GM23338 (cell line): ENCODE measurements at regions not wholly inside any gene's neighbourhood (a gene's known extent, or its start where the extent isn't known, plus 50 kb on each side); places are given as distances from the start of the nearest gene placed in this dataset.

Experiments
- EZH2 ChIP-seq: fragments of 200-600 bp; sonication (generic); IDR thresholded peaks from one replicate; pipeline ENCODE4 v1.8.0; 2017; ENCODE audit warnings: antibody characterized with exemption, mild to moderate bottlenecking, low read depth; ENCODE audit not compliant: unreplicated experiment
- EZH2phosphoT487 ChIP-seq: fragments of 200-600 bp; sonication (generic); IDR thresholded peaks from one replicate; pipeline ENCODE4 v1.8.1; 2018; ENCODE audit warnings: antibody characterized with exemption; ENCODE audit not compliant: unreplicated experiment
- JUNB ChIP-seq: IDR thresholded peaks from one replicate; pipeline ENCODE4 v1.6.1; 2016; ENCODE audit warnings: antibody characterized with exemption; ENCODE audit not compliant: unreplicated experiment
- POLR2AphosphoS5 ChIP-seq: IDR thresholded peaks from 2 replicates; pipeline ENCODE4 v1.6.1; 2016; ENCODE audit warnings: antibody characterized with exemption, low read depth
- TF ChIP-seq, protein P1 (sequence below), 2 experiments: fragments of 200-600 bp in 1 of 2; sonication (generic) in 1 of 2; conservative IDR thresholded peaks; 2 replicates each; pipeline versions ENCODE4 v1.5.1 to v1.6.1; 2016 to 2017; ENCODE audit warnings: antibody characterized with exemption in 2 of 2, low read depth in 2 of 2, mild to moderate bottlenecking in 2 of 2, moderate library complexity in 1 of 2

GRCh38 chr15:62783303-62783957 is 259.1 kb upstream of the TPM1 start:
- TF ChIP-seq, protein P1, sequence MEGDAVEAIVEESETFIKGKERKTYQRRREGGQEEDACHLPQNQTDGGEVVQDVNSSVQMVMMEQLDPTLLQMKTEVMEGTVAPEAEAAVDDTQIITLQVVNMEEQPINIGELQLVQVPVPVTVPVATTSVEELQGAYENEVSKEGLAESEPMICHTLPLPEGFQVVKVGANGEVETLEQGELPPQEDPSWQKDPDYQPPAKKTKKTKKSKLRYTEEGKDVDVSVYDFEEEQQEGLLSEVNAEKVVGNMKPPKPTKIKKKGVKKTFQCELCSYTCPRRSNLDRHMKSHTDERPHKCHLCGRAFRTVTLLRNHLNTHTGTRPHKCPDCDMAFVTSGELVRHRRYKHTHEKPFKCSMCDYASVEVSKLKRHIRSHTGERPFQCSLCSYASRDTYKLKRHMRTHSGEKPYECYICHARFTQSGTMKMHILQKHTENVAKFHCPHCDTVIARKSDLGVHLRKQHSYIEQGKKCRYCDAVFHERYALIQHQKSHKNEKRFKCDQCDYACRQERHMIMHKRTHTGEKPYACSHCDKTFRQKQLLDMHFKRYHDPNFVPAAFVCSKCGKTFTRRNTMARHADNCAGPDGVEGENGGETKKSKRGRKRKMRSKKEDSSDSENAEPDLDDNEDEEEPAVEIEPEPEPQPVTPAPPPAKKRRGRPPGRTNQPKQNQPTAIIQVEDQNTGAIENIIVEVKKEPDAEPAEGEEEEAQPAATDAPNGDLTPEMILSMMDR (conservative IDR thresholded peaks at IDR 0.05; ENCODE audit: low read depth in 2 of 2): no peak
- no peak for TF ChIP-seq POLR2AphosphoS5
- TF ChIP-seq EZH2phosphoT487: no peak
- TF ChIP-seq EZH2: no peak
- TF ChIP-seq JUNB: no peak
